ENCODE measurements at regions not wholly inside any gene's neighbourhood (a gene's known extent, or its start where the extent isn't known, plus 50 kb on each side); places are given as distances from the start of the nearest gene placed in this dataset.

- H2AFZ ChIP-seq (ENCODE audit: low read depth, low read length, severe bottlenecking) = no peak overlapping the region
- H3F3A ChIP-seq (ENCODE audit: insufficient read depth) = no peaks in the 10 kb centered on the region
- H3K4me3 ChIP-seq (ENCODE audit: insufficient read depth, low read length, poor library complexity, severe bottlenecking) = no peak overlapping the region
- no peak overlapping the region for H3K9ac ChIP-seq (ENCODE audit: low read length)
- no peak overlapping the region for H3K27ac ChIP-seq (ENCODE audit: low read depth, low read length)
- no peaks in the 10 kb centered on the region for H3K9me3 ChIP-seq (ENCODE audit: insufficient read depth, low read length)
- H3K27me3 ChIP-seq (ENCODE audit: low read length) = no peaks in the 10 kb centered on the region
- H3K36me3 ChIP-seq (ENCODE audit: low read length) = no peaks in the 10 kb centered on the region
- no peak overlapping the region for H3K4me2 ChIP-seq (ENCODE audit: low read depth, low read length, poor library complexity, severe bottlenecking)
- no peaks in the 10 kb centered on the region for H3K9me2 ChIP-seq (replicated peaks; ENCODE audit: insufficient read depth, low read length)
- H3K79me2 ChIP-seq (ENCODE audit: insufficient read depth, low read length) = no peaks in the 10 kb centered on the region
- TF ChIP-seq EZH2phosphoT487 (conservative IDR thresholded peaks at IDR 0.05; ENCODE audit: low read length) = no peak
- TF ChIP-seq CTCF (IDR thresholded peaks at IDR 0.05; ENCODE audit: insufficient read depth, low read length, poor library complexity, severe bottlenecking) = no peak
- H4K20me1 ChIP-seq (ENCODE audit: low read depth, low read length) = no peaks in the 10 kb centered on the region
These were observed 123.7 kb upstream of the ATP2B1 start for GRCh38 chr12:89832336-89832735.

GRCh38 chr12:89831310-89832095 is 122.9 kb upstream of the ATP2B1 start:
- Histone ChIP-seq H3K27me3 (ENCODE audit: low read length) (no peaks in the 10 kb centered on the region), H2AFZ (ENCODE audit: low read depth, low read length, severe bottlenecking) (no peak overlapping the region), H3K79me2 (ENCODE audit: insufficient read depth, low read length) (no peaks in the 10 kb centered on the region), H3K4me2 (ENCODE audit: low read depth, low read length, poor library complexity, severe bottlenecking) (no peak overlapping the region), H3K9ac (ENCODE audit: low read length) (no peak overlapping the region), H3K9me2 (replicated peaks; ENCODE audit: insufficient read depth, low read length) (no peaks in the 10 kb centered on the region), H3K9me3 (ENCODE audit: insufficient read depth, low read length) (no peaks in the 10 kb centered on the region), H3F3A (ENCODE audit: insufficient read depth) (no peaks in the 10 kb centered on the region), H3K27ac (ENCODE audit: low read depth, low read length) (no peak overlapping the region), H3K4me3 (ENCODE audit: insufficient read depth, low read length, poor library complexity, severe bottlenecking) (no peak overlapping the region), H4K20me1 (ENCODE audit: low read depth, low read length) (no peaks in the 10 kb centered on the region), H3K36me3 (ENCODE audit: low read length) (no peaks in the 10 kb centered on the region)
- no peak for TF ChIP-seq CTCF (IDR thresholded peaks at IDR 0.05; ENCODE audit: insufficient read depth, low read length, poor library complexity, severe bottlenecking)
- TF ChIP-seq EZH2phosphoT487 (conservative IDR thresholded peaks at IDR 0.05; ENCODE audit: low read length) = no peak

GRCh38 chr12:89829434-89829975 is 120.9 kb upstream of the ATP2B1 start:
- H3K79me2 ChIP-seq (ENCODE audit: insufficient read depth, low read length) = no peaks in the 10 kb centered on the region
- TF ChIP-seq CTCF (IDR thresholded peaks at IDR 0.05; ENCODE audit: insufficient read depth, low read length, poor library complexity, severe bottlenecking) = no peak
- TF ChIP-seq EZH2phosphoT487 (conservative IDR thresholded peaks at IDR 0.05; ENCODE audit: low read length) = no peak
- H3K27ac ChIP-seq (ENCODE audit: low read depth, low read length) = no peak overlapping the region
- no peaks in the 10 kb centered on the region for H4K20me1 ChIP-seq (ENCODE audit: low read depth, low read length)
- no peaks in the 10 kb centered on the region for H3F3A ChIP-seq (ENCODE audit: insufficient read depth)
- no peak overlapping the region for H3K9ac ChIP-seq (ENCODE audit: low read length)
- no peak overlapping the region for H3K4me2 ChIP-seq (ENCODE audit: low read depth, low read length, poor library complexity, severe bottlenecking)
- no peak overlapping the region for H2AFZ ChIP-seq (ENCODE audit: low read depth, low read length, severe bottlenecking)
- H3K27me3 ChIP-seq (ENCODE audit: low read length) = no peaks in the 10 kb centered on the region
- no peak overlapping the region for H3K4me3 ChIP-seq (ENCODE audit: insufficient read depth, low read length, poor library complexity, severe bottlenecking)
- H3K36me3 ChIP-seq (ENCODE audit: low read length) = no peaks in the 10 kb centered on the region
- H3K9me3 ChIP-seq (ENCODE audit: insufficient read depth, low read length) = no peaks in the 10 kb centered on the region
- H3K9me2 ChIP-seq (replicated peaks; ENCODE audit: insufficient read depth, low read length) = no peaks in the 10 kb centered on the region
